GM12878 (cell line): ENCODE measurements at regions not wholly inside any gene's neighbourhood (a gene's known extent, or its start where the extent isn't known, plus 50 kb on each side); places are given as distances from the start of the nearest gene placed in this dataset.

ENCODE experiments used
- ATAC-seq: fragments of 200-7000 bp; cut with Tn5 transposase; 3 replicates; pipeline ENCODE4 v1.9.1; 2020; ENCODE audit warnings: mild to moderate bottlenecking, moderate library complexity
- BruUV-seq: library from RNA; stranded (reverse); fragments of 400-500 nt; replicated peaks from 2 replicates; lab custom pipeline; 2021; lab: Mats Ljungman, UMichigan
- CTCF ChIA-PET: fragments of 300-600 bp; sonication (Branson Sonifier 250); formaldehyde crosslinking; extraction: SDS; loops from one replicate; lab custom pipeline; 2021; ENCODE audit warnings: inconsistent platforms; lab: Yijun Ruan, JAX
- POLR2A ChIA-PET: fragments of 350-600 bp; formaldehyde crosslinking; extraction: SDS; loops from one replicate; lab custom pipeline; 2021; ENCODE audit warnings: inconsistent platforms; lab: Charles Lee
- RAD21 ChIA-PET: fragments of 300-600 bp; sonication (Branson Sonifier 250); formaldehyde crosslinking; loops from one replicate; lab custom pipeline; 2023; ENCODE audit warnings: antibody characterized with exemption; ENCODE audit not compliant: unreplicated experiment; lab: Charles Lee
- SMC1A ChIA-PET: fragments of 300-600 bp; sonication (Branson Sonifier 250); formaldehyde crosslinking; loops from one replicate; lab custom pipeline; 2023; ENCODE audit not compliant: unreplicated experiment, uncharacterized antibody; lab: Charles Lee
- DNase-seq: peaks from one replicate; pipeline ENCODE4 v3.0.0-alpha.2; 2011; ENCODE audit warnings: low read depth, low spot score
- FAIRE-seq: peaks from 3 replicates; lab custom pipeline; 2011; peaks lifted over from hg19 to GRCh38; lab: Jason Lieb, UNC
- H2AFZ ChIP-seq: 2 replicates; pipeline ENCODE4 v1.6.0; 2011; ENCODE audit warnings: low read depth, low read length, control low read depth; ENCODE audit not compliant: control insufficient read depth
- H3K27ac ChIP-seq: 2 replicates; pipeline ENCODE4 v1.5.1; 2011; ENCODE audit warnings: control low read depth; ENCODE audit not compliant: control insufficient read depth, insufficient read depth
- H3K27me3 ChIP-seq, 2 experiments: replicated peaks in 1 of 2; 2 replicates each; pipeline versions ENCODE4 v1.6.0 to v1.6.1; 2011; ENCODE audit warnings: low read length in 1 of 2; ENCODE audit not compliant: control insufficient read depth in 2 of 2, insufficient read depth in 2 of 2
- H3K36me3 ChIP-seq, 2 experiments: 2 replicates each; pipeline ENCODE4 v1.5.1; 2011; ENCODE audit warnings: low read length in 1 of 2; ENCODE audit not compliant: control insufficient read depth in 2 of 2, insufficient read depth in 2 of 2
- H3K4me1 ChIP-seq: 2 replicates; pipeline ENCODE4 v1.6.1; 2011; ENCODE audit warnings: mild to moderate bottlenecking, low read length, moderate library complexity, mixed read lengths; ENCODE audit not compliant: control insufficient read depth, insufficient read depth
- H3K4me2 ChIP-seq: 2 replicates; pipeline ENCODE4 v1.6.0; 2011; ENCODE audit warnings: control low read depth; ENCODE audit not compliant: control insufficient read depth, insufficient read depth
- H3K4me3 ChIP-seq: fragments of 200-600 bp; sonication (generic); 2 replicates; pipeline ENCODE4 v1.5.1; 2016
- H3K79me2 ChIP-seq: 2 replicates; pipeline ENCODE4 v1.6.0; 2011; ENCODE audit warnings: low read length; ENCODE audit not compliant: control insufficient read depth, insufficient read depth
- H3K9ac ChIP-seq: 2 replicates; pipeline ENCODE4 v1.8.0; 2011; ENCODE audit warnings: low read length, control low read depth, mixed read lengths; ENCODE audit not compliant: control insufficient read depth, insufficient read depth
- H3K9me3 ChIP-seq: replicated peaks from 3 replicates; pipeline ENCODE4 v1.5.1; 2011; ENCODE audit warnings: mild to moderate bottlenecking, low read length; ENCODE audit not compliant: control insufficient read depth, insufficient read depth
- H4K20me1 ChIP-seq: 2 replicates; pipeline ENCODE4 v1.6.0; 2011; ENCODE audit not compliant: control insufficient read depth, insufficient read depth
- BCLAF1 ChIP-seq: fragments of 450-650 bp; IDR thresholded peaks from 2 replicates; pipeline ENCODE4 v1.6.1; 2017; ENCODE audit warnings: antibody characterized with exemption, mild to moderate bottlenecking, moderate library complexity
- ETV6 ChIP-seq, 2 experiments: fragments of 450-650 bp in 1 of 2; IDR thresholded peaks in 1 of 2; conservative IDR thresholded peaks in 1 of 2; 2 replicates each; pipeline ENCODE4 v1.6.1; 2014; ENCODE audit warnings: antibody characterized with exemption in 1 of 2, borderline replicate concordance in 1 of 2, low read depth in 1 of 2, mild to moderate bottlenecking in 1 of 2, moderate library complexity in 1 of 2
- FOXM1 ChIP-seq: IDR thresholded peaks from 2 replicates; pipeline ENCODE4 v1.6.1; 2012; ENCODE audit warnings: low read depth, mild to moderate bottlenecking, inconsistent platforms, low read length, moderate library complexity
- GATAD2B ChIP-seq: fragments of 450-650 bp; conservative IDR thresholded peaks from 2 replicates; pipeline ENCODE4 v1.6.1; 2017; ENCODE audit warnings: low read depth, mild to moderate bottlenecking, moderate library complexity
- NFYA ChIP-seq: IDR thresholded peaks from 2 replicates; pipeline ENCODE4 v1.6.1; 2011; ENCODE audit warnings: low read depth, mild to moderate bottlenecking, low read length, improper control_type of control experiment, borderline replicate concordance
- POLR2A ChIP-seq: IDR thresholded peaks from 2 replicates; pipeline ENCODE4 v1.6.1; 2011; ENCODE audit warnings: low read depth, mild to moderate bottlenecking, low read length
- POLR2AphosphoS2 ChIP-seq: IDR thresholded peaks from 2 replicates; pipeline ENCODE4 v1.6.1; 2011; ENCODE audit warnings: low read depth, mild to moderate bottlenecking, low read length, improper control_type of control experiment, moderate library complexity
- SMC3 ChIP-seq: IDR thresholded peaks from 2 replicates; pipeline ENCODE4 v1.6.1; 2011; ENCODE audit warnings: low read length, improper control_type of control experiment, borderline replicate concordance
- ZBTB40 ChIP-seq: fragments of 450-650 bp; IDR thresholded peaks from 2 replicates; pipeline ENCODE4 v1.6.1; 2016; ENCODE audit warnings: mild to moderate bottlenecking, moderate library complexity, borderline replicate concordance
- ZNF384 ChIP-seq: IDR thresholded peaks from 2 replicates; pipeline ENCODE4 v1.6.1; 2012; ENCODE audit warnings: low read depth, mild to moderate bottlenecking, low read length, improper control_type of control experiment, borderline replicate concordance
- WGBS: methylation state at CpG from one replicate; pipeline ENCODE4 v1.1.6; 2016; ENCODE audit warnings: low lambda C conversion rate; ENCODE audit not compliant: insufficient replicate concordance, insufficient coverage; ENCODE audit errors: missing lambda C conversion rate; 5-methylcytosine and 5-hydroxymethylcytosine counted together
- in situ Hi-C: fragments of 300-500 bp; cut with MboI; formaldehyde crosslinking; loops from 9 replicates; pipeline ENCODE4 v1.14.3; 2018; ENCODE audit warnings: mixed read lengths
- intact Hi-C: fragments of 100-400 bp; cut with micrococcal nuclease; formaldehyde crosslinking; loops from one replicate; pipeline ENCODE4 v1.14.2; 2022; ENCODE audit not compliant: unreplicated experiment

- in situ Hi-C loops: no loop called here
- ChIA-PET CTCF (no interaction called here), RAD21 (no interaction called here), SMC1A (no interaction called here), POLR2A (no interaction called here)
- H3K79me2 ChIP-seq: no peaks in the 10 kb centered on the region
- FAIRE-seq (no peak), ATAC-seq (no peak), DNase-seq (no peak)
- H4K20me1 ChIP-seq: no peaks in the 10 kb centered on the region
- no peaks in the 10 kb centered on the region for H3K36me3 ChIP-seq
- no peaks in the 10 kb centered on the region; the same call in 2 of the 3 replicates for H3K9me3 ChIP-seq
- no peak overlapping the region for H3K9ac ChIP-seq
- intact Hi-C loops: no loop called here
- no peak overlapping the region for H3K4me3 ChIP-seq
- WGBS: 41% methylated on average over 17 of the region's 24 CpGs
- no peaks in the 10 kb centered on the region for H3K27me3 ChIP-seq
- BruUV-seq: no TSS peak
- H3K4me1 ChIP-seq: no peaks in the 10 kb centered on the region
- no peak for TF ChIP-seq SMC3
- no peak for TF ChIP-seq FOXM1
- TF ChIP-seq ZBTB40: no peak
- no peak for TF ChIP-seq POLR2AphosphoS2
- no peak for TF ChIP-seq GATAD2B
- no peak for TF ChIP-seq NFYA
- no peak for TF ChIP-seq ETV6 (conservative IDR thresholded peaks at IDR 0.05 in 1 of 2, IDR thresholded peaks at IDR 0.05 in 1 of 2; ENCODE audit: borderline replicate concordance in 1 of 2, low read depth in 1 of 2)
- no peak for TF ChIP-seq BCLAF1
- no peak for TF ChIP-seq POLR2A
- TF ChIP-seq ZNF384: no peak
- no peak overlapping the region for H3K27ac ChIP-seq
- H3K4me2 ChIP-seq: no peak overlapping the region
- no peak overlapping the region for H2AFZ ChIP-seq
These were observed 77.5 kb upstream of the SALL3 start for GRCh38 chr18:78901923-78902794.
